ENCODE measurements at regions not wholly inside any gene's neighbourhood (a gene's known extent, or its start where the extent isn't known, plus 50 kb on each side); places are given as distances from the start of the nearest gene placed in this dataset.

DNA sequence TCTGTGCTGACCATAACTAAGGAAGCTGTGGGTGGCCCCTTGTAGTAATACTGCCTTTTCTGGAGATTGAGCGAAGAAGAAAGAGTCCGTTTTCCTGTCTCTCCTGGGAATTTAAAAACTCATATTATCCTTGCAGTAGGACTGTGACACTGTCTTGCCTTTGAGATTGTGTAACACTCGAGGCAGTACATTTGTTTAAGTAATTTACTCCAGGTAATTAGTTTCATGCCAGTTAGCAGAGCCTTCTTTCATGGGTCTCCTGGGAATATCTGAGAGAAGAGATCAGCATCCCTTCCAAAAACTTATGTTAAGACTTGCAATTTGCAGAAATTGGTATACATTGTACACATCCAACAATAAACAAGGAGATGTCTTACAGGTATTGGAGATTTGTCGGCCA is 405.6 kb downstream of the DMRT2 start:
- Mint-ChIP-seq H3K27me3 (peaks cover 2 to 19% (median 6%) of the 10 kb centered on the region in 5 donors), H3K9me3 (peaks cover 0 to 6% (median 0%) of the 10 kb centered on the region in 9 donors), H3K4me3 (no peak overlapping the region), H3K4me1 (peaks cover 0 to 2% (median 0%) of the 10 kb centered on the region in 4 donors), H3K27ac (no peak overlapping the region), H3K36me3 (no peaks in the 10 kb centered on the region)
- ATAC-seq (no peak), DNase-seq (no peak)
- POLR2A ChIA-PET = no interaction called here

DNA sequence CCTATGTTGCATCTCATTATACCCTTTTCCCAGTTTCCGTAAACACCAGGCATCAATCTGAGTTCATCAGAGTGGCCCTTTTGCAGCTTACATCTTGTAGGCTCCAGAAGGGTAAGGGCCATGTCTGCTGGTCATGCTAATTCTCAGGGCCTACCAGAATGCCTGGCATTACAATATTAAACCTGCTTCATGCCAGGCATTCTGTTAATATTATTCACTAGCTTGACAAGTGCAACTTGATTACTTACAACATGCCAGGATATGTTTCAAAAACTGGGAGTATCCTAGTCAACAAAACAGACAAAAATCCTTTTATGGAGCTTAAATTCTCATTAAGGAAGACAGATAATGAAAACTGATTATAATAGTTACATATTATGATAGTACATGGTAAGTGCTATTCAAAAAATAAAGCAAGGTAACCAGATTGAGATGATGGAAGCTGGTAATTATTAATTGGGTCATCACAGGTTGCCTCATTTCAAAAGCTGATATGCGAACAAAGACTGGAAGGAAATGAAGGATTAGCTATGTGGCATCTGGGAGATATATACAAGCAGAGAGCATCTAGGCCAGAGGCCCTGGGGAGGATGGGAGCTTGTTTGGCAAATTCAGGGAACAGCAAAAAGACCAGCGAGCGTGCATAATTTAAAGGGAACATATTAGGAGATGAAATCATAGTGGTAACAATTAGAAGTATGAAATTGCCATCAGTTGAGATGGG is 406.3 kb downstream of the DMRT2 start:
- no peak for ATAC-seq
- peaks cover 0 to 4% (median 0%) of the 10 kb centered on the region in 9 donors for H3K9me3 Mint-ChIP-seq
- peaks cover 0 to 2% (median 0%) of the 10 kb centered on the region in 4 donors for H3K4me1 Mint-ChIP-seq
- H3K36me3 Mint-ChIP-seq = no peaks in the 10 kb centered on the region
- DNase-seq = no peak
- no peak overlapping the region for H3K27ac Mint-ChIP-seq
- no peak overlapping the region for H3K4me3 Mint-ChIP-seq
- POLR2A ChIA-PET = no interaction called here
- H3K27me3 Mint-ChIP-seq = peaks cover 2 to 19% (median 6%) of the 10 kb centered on the region in 5 donors

DNA sequence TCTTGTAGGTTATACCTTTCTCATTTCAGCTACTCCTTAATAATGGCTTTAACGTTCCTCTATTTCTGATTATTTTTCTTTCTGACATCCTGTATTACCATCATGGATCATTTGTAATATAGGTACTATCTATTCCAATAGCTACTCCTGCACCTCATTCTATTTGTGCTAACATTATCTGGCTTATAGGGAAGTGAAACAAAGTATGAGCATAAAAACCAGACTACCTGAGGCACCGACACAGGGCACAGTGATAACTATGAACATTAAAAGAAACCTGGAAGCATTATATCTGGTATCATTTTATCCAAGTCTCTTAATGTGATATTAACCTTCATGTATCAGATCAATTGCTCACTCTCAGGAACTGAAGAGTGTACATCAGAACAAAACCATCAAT is 407.3 kb downstream of the DMRT2 start:
- POLR2A ChIA-PET = no interaction called here
- Mint-ChIP-seq H3K27ac (no peak overlapping the region), H3K4me1 (peaks cover 0 to 2% (median 0%) of the 10 kb centered on the region in 4 donors), H3K9me3 (no peaks in the 10 kb centered on the region), H3K4me3 (no peak overlapping the region), H3K27me3 (peaks cover 2 to 15% (median 6%) of the 10 kb centered on the region in 5 donors), H3K36me3 (no peaks in the 10 kb centered on the region)
- DNase-seq = no peak
- no peak for ATAC-seq

DNA sequence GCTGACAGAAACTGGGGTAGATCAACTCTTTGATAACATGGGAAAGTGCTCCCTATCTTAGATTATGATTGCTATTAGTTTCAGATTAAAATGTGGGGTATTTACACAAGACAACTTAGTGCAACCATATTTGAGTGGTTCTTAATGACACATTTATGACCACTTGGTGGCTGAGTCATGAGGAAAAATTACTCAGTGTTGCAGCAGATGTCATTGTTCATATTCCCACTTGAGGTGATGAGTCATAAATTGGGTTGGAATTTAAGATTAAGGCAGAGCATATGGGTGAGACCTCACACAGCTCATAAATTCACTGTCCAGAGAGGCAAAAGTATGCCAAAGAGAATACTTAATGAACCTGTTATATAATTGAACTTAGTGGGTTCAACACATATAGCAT is 408.3 kb downstream of the DMRT2 start:
- DNase-seq (no peak), ATAC-seq (no peak)
- POLR2A ChIA-PET = no interaction called here
- H3K27ac Mint-ChIP-seq = no peak overlapping the region
- H3K4me3 Mint-ChIP-seq = no peak overlapping the region
- no peaks in the 10 kb centered on the region for H3K9me3 Mint-ChIP-seq
- H3K27me3 Mint-ChIP-seq = peaks cover 2 to 15% (median 6%) of the 10 kb centered on the region in 5 donors
- H3K4me1 Mint-ChIP-seq = peaks cover 0 to 2% (median 0%) of the 10 kb centered on the region in 4 donors
- no peaks in the 10 kb centered on the region for H3K36me3 Mint-ChIP-seq

DNA sequence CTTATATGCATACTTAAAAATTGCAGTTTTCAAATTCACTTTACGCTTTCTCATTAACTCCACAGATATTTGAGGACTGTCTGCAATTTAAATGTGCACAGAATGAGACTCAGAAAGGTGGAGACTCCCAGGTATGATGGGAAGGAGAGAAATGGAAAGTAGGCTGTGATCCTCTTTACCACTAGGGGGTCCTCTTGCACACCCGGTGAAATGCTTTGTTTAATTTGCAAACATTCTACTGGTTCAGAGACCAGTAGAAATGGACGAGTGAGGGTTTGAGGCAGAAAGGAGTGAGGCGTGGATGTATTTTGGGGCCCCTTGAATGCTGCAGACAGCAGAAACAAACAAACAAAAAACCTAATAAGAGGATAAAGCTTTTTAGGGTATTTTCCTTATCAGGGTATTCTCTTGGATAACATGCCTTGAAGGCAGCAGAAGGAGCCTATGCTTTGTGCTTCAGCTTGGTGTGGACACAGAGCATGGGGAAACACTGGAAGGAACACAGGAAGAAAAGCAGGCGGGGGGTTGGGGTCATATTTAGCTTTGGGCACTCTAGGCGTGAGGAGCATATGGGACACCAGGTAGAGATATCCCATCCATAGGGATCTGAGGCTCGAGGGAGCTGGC is 410.1 kb downstream of the DMRT2 start:
- H3K4me1 Mint-ChIP-seq = peaks cover 0 to 2% (median 0%) of the 10 kb centered on the region in 4 donors
- no peak overlapping the region for H3K4me3 Mint-ChIP-seq
- H3K9me3 Mint-ChIP-seq = no peaks in the 10 kb centered on the region
- POLR2A ChIA-PET = no interaction called here
- peaks cover 0 to 9% (median 3%) of the 10 kb centered on the region in 5 donors for H3K27me3 Mint-ChIP-seq
- no peak for DNase-seq
- no peaks in the 10 kb centered on the region for H3K36me3 Mint-ChIP-seq
- no peak for ATAC-seq
- H3K27ac Mint-ChIP-seq = no peak overlapping the region

DNA sequence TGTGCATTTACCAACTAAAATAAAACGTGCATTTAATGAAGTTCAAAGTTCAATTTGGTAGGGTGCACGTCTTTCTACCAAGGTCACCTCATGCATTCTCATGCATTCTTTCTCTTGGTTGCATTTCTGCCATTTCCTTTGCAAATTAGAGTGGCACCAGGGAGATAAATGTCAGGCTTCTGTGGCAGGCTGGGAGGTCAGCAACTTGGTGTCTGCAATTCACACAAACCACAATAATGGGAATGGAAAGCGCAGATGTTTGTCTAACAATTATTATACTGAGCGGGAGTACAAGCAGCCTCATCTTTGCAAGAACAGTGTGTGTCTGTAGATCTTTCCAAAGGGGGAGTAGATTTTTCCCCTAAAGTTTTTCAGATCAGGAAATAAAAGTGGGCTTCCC is 411.7 kb downstream of the DMRT2 start:
- no peaks in the 10 kb centered on the region for H3K36me3 Mint-ChIP-seq
- H3K27ac Mint-ChIP-seq = no peak overlapping the region
- DNase-seq (no peak), ATAC-seq (no peak)
- peaks cover 0 to 7% (median 3%) of the 10 kb centered on the region in 5 donors for H3K27me3 Mint-ChIP-seq
- no peaks in the 10 kb centered on the region for H3K9me3 Mint-ChIP-seq
- H3K4me1 Mint-ChIP-seq = peaks cover 0 to 2% (median 0%) of the 10 kb centered on the region in 4 donors
- no peak overlapping the region for H3K4me3 Mint-ChIP-seq
- POLR2A ChIA-PET = no interaction called here

DNA sequence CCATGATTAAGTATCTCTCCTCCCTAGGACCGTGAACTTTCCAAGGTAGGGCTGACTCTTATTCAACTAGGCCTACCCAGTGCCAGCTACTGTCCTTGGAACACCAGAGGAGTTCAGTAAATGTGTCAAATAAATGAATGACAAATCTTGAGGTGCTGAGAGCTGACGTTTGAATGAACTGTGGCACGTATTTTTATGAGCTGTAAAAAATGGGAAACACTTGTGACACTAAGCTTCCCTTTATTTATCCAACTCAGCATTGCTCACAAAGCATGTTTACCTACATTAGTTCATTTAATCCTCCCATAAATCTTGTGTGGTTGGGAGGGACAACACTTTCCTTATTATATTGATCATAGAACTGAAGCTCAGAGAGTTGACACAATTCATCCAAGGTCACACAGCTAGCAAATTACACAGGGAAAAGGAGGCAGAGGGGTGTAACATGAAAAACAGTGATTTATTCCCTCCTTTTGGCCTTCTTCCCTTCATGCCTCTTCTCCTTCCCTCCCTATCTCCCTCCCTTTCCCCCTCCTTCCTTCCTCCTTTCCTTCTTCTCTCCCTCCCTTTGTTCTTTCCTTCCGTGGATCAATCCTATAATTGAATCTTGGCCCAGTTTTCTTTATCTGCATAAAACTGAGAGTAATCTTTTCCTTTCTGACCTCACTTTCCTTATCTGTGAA is 412.6 kb downstream of the DMRT2 start:
- Mint-ChIP-seq H3K27me3 (peaks cover 0 to 6% (median 3%) of the 10 kb centered on the region in 5 donors), H3K36me3 (no peaks in the 10 kb centered on the region), H3K27ac (no peak overlapping the region), H3K9me3 (no peaks in the 10 kb centered on the region), H3K4me1 (peaks cover 0 to 2% (median 0%) of the 10 kb centered on the region in 4 donors), H3K4me3 (no peak overlapping the region)
- DNase-seq (no peak), ATAC-seq (no peak)
- POLR2A ChIA-PET = no interaction called here

DNA sequence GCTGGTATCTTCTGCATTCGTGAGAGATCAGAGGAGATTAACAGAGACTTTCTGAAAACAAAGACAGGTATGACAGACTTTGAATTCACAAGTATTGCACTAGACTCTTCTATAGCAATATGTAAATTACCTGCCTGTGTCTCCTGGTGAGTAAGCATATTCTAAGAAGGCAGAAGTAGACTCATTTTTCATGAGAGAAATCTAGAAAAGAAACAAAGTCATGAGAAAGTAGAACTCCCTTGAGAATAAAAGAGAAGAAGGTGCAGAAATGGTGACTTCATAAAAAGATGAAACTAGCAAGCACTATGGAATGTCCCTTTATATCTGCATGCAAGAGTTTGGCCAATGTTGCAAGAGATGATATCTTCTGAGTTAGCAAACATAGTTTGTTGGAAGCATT is 419.8 kb downstream of the DMRT2 start:
- DNase-seq (no peak), ATAC-seq (no peak)
- no peaks in the 10 kb centered on the region for H3K36me3 Mint-ChIP-seq
- peaks cover 0 to 5% (median 0%) of the 10 kb centered on the region in 5 donors for H3K27me3 Mint-ChIP-seq
- H3K4me1 Mint-ChIP-seq = no peaks in the 10 kb centered on the region
- POLR2A ChIA-PET = no interaction called here
- peaks cover 0 to 4% (median 0%) of the 10 kb centered on the region in 9 donors for H3K9me3 Mint-ChIP-seq
- no peak overlapping the region for H3K27ac Mint-ChIP-seq
- H3K4me3 Mint-ChIP-seq = no peak overlapping the region

DNA sequence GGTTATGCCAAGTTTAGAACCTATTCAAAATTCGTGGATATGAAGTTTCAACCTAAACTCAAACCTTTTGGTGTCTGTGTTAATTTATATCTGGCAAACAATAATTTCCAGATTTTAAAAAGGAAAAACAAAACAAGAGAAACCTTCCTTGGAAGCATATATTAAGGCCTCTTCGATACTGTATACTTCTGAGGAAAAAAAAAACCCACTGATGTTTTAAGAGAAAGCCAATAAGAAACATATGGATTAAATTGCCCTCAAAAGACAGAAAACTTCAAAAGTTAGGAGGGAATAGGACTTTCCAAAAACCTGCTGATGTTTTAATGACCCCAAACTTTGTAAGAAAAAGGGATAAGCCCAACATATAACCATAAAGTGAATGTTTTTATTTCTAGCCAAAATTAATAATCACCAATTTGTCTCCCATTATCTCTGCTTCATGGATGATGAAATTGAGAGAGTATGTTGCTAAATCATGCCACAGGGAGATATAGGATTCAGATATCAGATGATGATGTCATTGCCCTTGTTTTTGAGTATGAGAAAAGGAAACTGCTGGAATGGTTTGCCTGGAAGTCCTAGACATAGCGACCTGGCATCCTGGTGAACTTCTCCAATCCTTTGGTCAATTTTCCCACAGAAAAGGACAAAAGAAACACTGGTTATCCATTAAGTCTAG is 423.9 kb downstream of the DMRT2 start:
- Mint-ChIP-seq H3K36me3 (no peaks in the 10 kb centered on the region), H3K27ac (no peak overlapping the region), H3K4me3 (no peak overlapping the region), H3K4me1 (no peaks in the 10 kb centered on the region), H3K9me3 (peaks cover 0 to 11% (median 0%) of the 10 kb centered on the region in 9 donors), H3K27me3 (peaks cover 0 to 5% (median 0%) of the 10 kb centered on the region in 5 donors)
- ATAC-seq (no peak), DNase-seq (no peak)
- POLR2A ChIA-PET = no interaction called here

DNA sequence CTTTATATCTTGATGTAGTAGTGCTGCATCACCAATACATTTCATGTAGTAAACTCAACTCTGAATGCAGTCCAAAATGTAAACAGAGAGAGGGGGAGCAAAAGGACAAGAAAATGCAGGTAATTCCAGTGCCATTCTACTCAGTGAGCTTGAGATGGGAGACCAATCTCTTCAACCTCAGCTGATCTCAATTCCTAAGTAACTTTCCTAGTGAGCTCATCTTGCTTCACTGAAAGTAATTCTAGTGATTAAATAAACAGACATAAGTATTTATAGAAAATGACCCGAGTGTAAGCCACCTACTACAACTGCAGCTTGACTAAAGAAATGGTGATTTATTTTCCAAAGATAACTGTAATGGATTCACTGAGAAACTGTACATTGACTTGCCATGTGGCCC is 424.5 kb downstream of the DMRT2 start:
- no peak for ATAC-seq
- Mint-ChIP-seq H3K27ac (no peak overlapping the region), H3K9me3 (peaks cover 0 to 11% (median 0%) of the 10 kb centered on the region in 9 donors), H3K27me3 (peaks cover 0 to 5% (median 0%) of the 10 kb centered on the region in 5 donors), H3K4me3 (no peak overlapping the region), H3K4me1 (no peaks in the 10 kb centered on the region), H3K36me3 (no peaks in the 10 kb centered on the region)
- POLR2A ChIA-PET = no interaction called here
- DNase-seq = no peak

DNA sequence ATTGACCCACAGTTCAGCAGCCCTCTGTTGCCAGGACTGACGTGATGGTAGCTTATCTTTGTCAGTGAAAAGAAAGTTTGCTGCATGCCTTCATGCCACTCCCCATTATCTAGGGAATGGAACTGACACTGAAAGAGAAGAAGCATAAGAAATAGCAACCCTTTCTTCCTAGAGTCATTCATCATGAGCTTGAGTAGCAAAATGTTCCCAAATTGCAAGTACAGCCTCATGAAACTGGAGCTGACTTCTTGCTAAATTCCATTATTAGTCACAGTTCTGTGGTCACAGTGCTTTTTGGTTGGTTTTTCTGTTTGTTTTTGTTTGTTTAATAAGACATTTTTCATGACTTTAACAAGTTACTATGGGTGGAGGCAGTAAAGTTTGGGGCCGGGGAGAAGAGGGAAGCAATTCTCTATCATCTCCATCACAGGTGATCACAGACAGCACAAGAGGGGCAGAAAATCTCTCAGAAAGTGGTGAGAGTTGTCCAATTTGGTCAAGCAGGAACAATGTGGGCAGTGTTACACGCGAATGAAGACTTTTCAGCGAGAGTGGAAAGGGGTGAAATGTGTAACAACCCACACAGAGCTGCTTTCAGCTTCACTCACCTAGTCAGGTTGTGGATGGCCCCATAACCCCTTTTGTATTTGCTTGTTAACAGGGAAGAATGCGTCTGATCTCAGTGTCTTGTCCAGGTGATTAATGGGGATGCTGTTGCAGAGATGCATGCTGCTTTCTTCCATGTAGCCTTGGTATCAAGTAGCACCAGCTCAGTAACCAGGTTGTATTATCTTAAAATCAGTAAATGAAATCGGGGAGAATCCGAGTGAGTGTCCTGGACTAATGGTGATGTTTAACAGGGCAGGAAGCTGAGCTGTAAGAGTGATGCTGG is 440.4 kb downstream of the DMRT2 start:
- DNase-seq (no peak), ATAC-seq (no peak)
- POLR2A ChIA-PET = no interaction called here
- no peak overlapping the region for H3K27ac Mint-ChIP-seq
- H3K27me3 Mint-ChIP-seq = peaks cover 2 to 7% (median 4%) of the 10 kb centered on the region in 5 donors
- H3K9me3 Mint-ChIP-seq = peaks cover 0 to 9% (median 2%) of the 10 kb centered on the region in 9 donors
- H3K36me3 Mint-ChIP-seq = no peaks in the 10 kb centered on the region
- H3K4me1 Mint-ChIP-seq = no peaks in the 10 kb centered on the region
- H3K4me3 Mint-ChIP-seq = no peak overlapping the region

DNA sequence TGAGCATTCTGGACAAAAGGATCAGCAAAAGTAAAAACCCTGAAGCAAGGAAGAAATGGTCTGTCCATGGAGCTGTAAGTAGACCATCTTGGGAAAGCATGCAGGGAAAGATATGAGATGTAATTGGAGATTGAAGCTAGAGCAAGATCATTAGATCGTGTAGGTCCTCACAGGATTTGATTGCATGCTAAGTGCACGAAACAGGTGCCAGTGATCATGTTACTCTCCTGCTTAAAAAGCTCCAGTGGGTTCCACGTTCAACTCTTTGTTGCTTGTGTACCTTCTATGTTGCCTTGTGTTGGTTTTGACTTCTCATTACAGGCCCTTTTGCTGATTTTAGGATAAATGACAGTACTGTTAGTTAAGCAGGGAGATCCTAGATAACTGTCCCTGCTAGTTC is 442.0 kb downstream of the DMRT2 start:
- H3K9me3 Mint-ChIP-seq = peaks cover 0 to 9% (median 2%) of the 10 kb centered on the region in 9 donors
- no peaks in the 10 kb centered on the region for H3K4me1 Mint-ChIP-seq
- H3K4me3 Mint-ChIP-seq = no peak overlapping the region
- POLR2A ChIA-PET = no interaction called here
- DNase-seq (no peak), ATAC-seq (no peak)
- no peak overlapping the region for H3K27ac Mint-ChIP-seq
- no peaks in the 10 kb centered on the region for H3K36me3 Mint-ChIP-seq
- peaks cover 2 to 14% (median 6%) of the 10 kb centered on the region in 5 donors for H3K27me3 Mint-ChIP-seq

Data from naive thymus-derived CD8-positive, alpha-beta T cell (primary cell).